HPDE6-E6E7 (cell line): ENCODE measurements at regions not wholly inside any gene's neighbourhood (a gene's known extent, or its start where the extent isn't known, plus 50 kb on each side); places are given as distances from the start of the nearest gene placed in this dataset.
"Not testable (repeated sequence)": the region's sequence is repeated elsewhere in the genome, so short reads cannot be mapped to it uniquely, and the experiment has no call there.

Experiments
- DNase-seq: peaks from one replicate; pipeline ENCODE4 v3.0.0; 2011; ENCODE audit warnings: missing footprints; ENCODE audit errors: extremely low spot score

GRCh38 chr18:75854808-75855207, 427.3 kb upstream of the SMIM21 start:
- DNase-seq, result no peak

- DNase-seq, result no peak
These were observed 426.7 kb upstream of the SMIM21 start for GRCh38 chr18:75854174-75854573.

GRCh38 chr18:75846321-75846720, 418.8 kb upstream of the SMIM21 start:
- DNase-seq, result no peak

GRCh38 chr18:75845413-75845812, 417.9 kb upstream of the SMIM21 start:
- DNase-seq, result no peak

GRCh38 chr18:75844146-75844545, 416.6 kb upstream of the SMIM21 start:
- no peak for DNase-seq

- DNase-seq, result no peak
These were observed 412.6 kb upstream of the SMIM21 start for GRCh38 chr18:75840131-75840530.

GRCh38 chr18:75839686-75840085, 412.2 kb upstream of the SMIM21 start:
- not testable (repeated sequence) for DNase-seq

GRCh38 chr18:75839041-75839440, 411.5 kb upstream of the SMIM21 start:
- DNase-seq, result no peak

GRCh38 chr18:75837316-75837715, 409.8 kb upstream of the SMIM21 start:
- DNase-seq, result no peak

GRCh38 chr18:75836516-75836915, 409.0 kb upstream of the SMIM21 start:
- DNase-seq, result no peak

- no peak for DNase-seq
These were observed 404.5 kb upstream of the SMIM21 start for GRCh38 chr18:75831960-75832359.

GRCh38 chr18:75830828-75831227, 403.3 kb upstream of the SMIM21 start:
- DNase-seq, result no peak

GRCh38 chr18:75829091-75829490, 401.6 kb upstream of the SMIM21 start:
- no peak for DNase-seq

- no peak for DNase-seq
These were observed 400.9 kb upstream of the SMIM21 start for GRCh38 chr18:75828379-75828778.

GRCh38 chr18:75827751-75828287, 400.3 kb upstream of the SMIM21 start:
- no peak for DNase-seq

GRCh38 chr18:75824661-75825060, 397.2 kb upstream of the SMIM21 start:
- DNase-seq, result no peak

GRCh38 chr18:75823471-75823870, 396.0 kb upstream of the SMIM21 start:
- no peak for DNase-seq

- DNase-seq, result no peak
These were observed 390.9 kb upstream of the SMIM21 start for GRCh38 chr18:75818383-75818782.

- DNase-seq, result no peak
These were observed 388.3 kb upstream of the SMIM21 start for GRCh38 chr18:75815767-75816166.

- DNase-seq, result no peak
These were observed 385.3 kb upstream of the SMIM21 start for GRCh38 chr18:75812761-75813160.

GRCh38 chr18:75810961-75811551, 383.6 kb upstream of the SMIM21 start:
- DNase-seq, result no peak

- no peak for DNase-seq
These were observed 383.0 kb upstream of the SMIM21 start for GRCh38 chr18:75810516-75810915.

GRCh38 chr18:75809926-75810255, 382.4 kb upstream of the SMIM21 start:
- no peak for DNase-seq
